WTC11 (cell line): ENCODE measurements at regions not wholly inside any gene's neighbourhood (a gene's known extent, or its start where the extent isn't known, plus 50 kb on each side); places are given as distances from the start of the nearest gene placed in this dataset.

Source experiments
- ATAC-seq: fragments of 200-7000 bp; cut with Tn5 transposase; 2 replicates; pipeline ENCODE4 v1.10.0; 2021; ENCODE audit warnings: mild to moderate bottlenecking, moderate library complexity
- CTCF ChIA-PET: fragments of 300-600 bp; sonication (Branson Sonifier 250); formaldehyde crosslinking; loops from one replicate; lab custom pipeline; 2021; ENCODE audit warnings: antibody characterized with exemption; lab: Charles Lee
- POLR2A ChIA-PET: fragments of 350-600 bp; sonication (Branson Sonifier 250); formaldehyde crosslinking; loops from one replicate; lab custom pipeline; 2021; ENCODE audit warnings: antibody characterized with exemption; lab: Charles Lee
- DNase-seq: peaks from one replicate; pipeline ENCODE4 v3.0.0; 2021; ENCODE audit warnings: low spot score
- H3K27ac Mint-ChIP-seq: 2 replicates; pipeline ENCODE4 v1.8.0; 2021; ENCODE audit warnings: mixed read lengths
- H3K27me3 Mint-ChIP-seq: 2 replicates; pipeline ENCODE4 v1.8.0; 2021; ENCODE audit warnings: low read depth, mild to moderate bottlenecking, moderate library complexity, mixed read lengths
- H3K36me3 Mint-ChIP-seq: 2 replicates; pipeline ENCODE4 v1.8.0; 2021; ENCODE audit warnings: mixed read lengths
- H3K4me1 Mint-ChIP-seq: 2 replicates; pipeline ENCODE4 v1.8.0; 2022; ENCODE audit warnings: mixed read lengths
- H3K4me3 Mint-ChIP-seq: 2 replicates; pipeline ENCODE4 v1.8.0; 2021; ENCODE audit warnings: mild to moderate bottlenecking, moderate library complexity, mixed read lengths
- H3K9me3 Mint-ChIP-seq: 2 replicates; pipeline ENCODE4 v1.8.0; 2021; ENCODE audit warnings: mixed read lengths
- ELF4 ChIP-seq: sonication (generic); formaldehyde crosslinking; IDR thresholded peaks from 2 replicates; pipeline ENCODE4 v1.8.1; 2022; ENCODE audit warnings: low read depth, mild to moderate bottlenecking, moderate library complexity, missing genetic modification reagents
- ETV6 ChIP-seq: sonication (generic); formaldehyde crosslinking; IDR thresholded peaks from 2 replicates; pipeline ENCODE4 v1.8.1; 2022; ENCODE audit warnings: mild to moderate bottlenecking, missing genetic modification reagents
- FOXK1 ChIP-seq: sonication (generic); formaldehyde crosslinking; IDR thresholded peaks from 2 replicates; pipeline ENCODE4 v1.8.0; 2022; ENCODE audit warnings: mild to moderate bottlenecking, moderate library complexity, missing genetic modification reagents
- IRF1 ChIP-seq: sonication (generic); formaldehyde crosslinking; IDR thresholded peaks from 2 replicates; pipeline ENCODE4 v1.8.0; 2023; ENCODE audit warnings: missing genetic modification reagents
- MLX ChIP-seq: sonication (generic); formaldehyde crosslinking; IDR thresholded peaks from 2 replicates; pipeline ENCODE4 v1.8.1; 2023; ENCODE audit warnings: mild to moderate bottlenecking, missing genetic modification reagents, moderate library complexity
- NFATC4 ChIP-seq: fragments of 250-450 bp; sonication (Bioruptor Pico); IDR thresholded peaks from 2 replicates; pipeline ENCODE4 v1.9.0; 2021; ENCODE audit warnings: mild to moderate bottlenecking
- NFE2L1 ChIP-seq: sonication (generic); formaldehyde crosslinking; IDR thresholded peaks from 2 replicates; pipeline ENCODE4 v1.8.1; 2023; ENCODE audit warnings: missing genetic modification reagents
- PRDM15 ChIP-seq: sonication (generic); formaldehyde crosslinking; IDR thresholded peaks from 2 replicates; pipeline ENCODE4 v1.8.0; 2022; ENCODE audit warnings: missing genetic modification reagents
- SP1 ChIP-seq: sonication (generic); formaldehyde crosslinking; conservative IDR thresholded peaks from 2 replicates; pipeline ENCODE4 v1.8.1; 2022; ENCODE audit warnings: missing genetic modification reagents
- TEAD4 ChIP-seq: sonication (generic); formaldehyde crosslinking; IDR thresholded peaks from 2 replicates; pipeline ENCODE4 v1.8.0; 2022; ENCODE audit warnings: mild to moderate bottlenecking, missing genetic modification reagents
- ZNF219 ChIP-seq: sonication (generic); formaldehyde crosslinking; IDR thresholded peaks from 2 replicates; pipeline ENCODE4 v1.8.0; 2023; ENCODE audit warnings: missing genetic modification reagents, mild to moderate bottlenecking, borderline replicate concordance
- ZNF425 ChIP-seq: fragments of 250-450 bp; sonication (Bioruptor Pico); conservative IDR thresholded peaks from 2 replicates; pipeline ENCODE4 v1.9.0; 2021; ENCODE audit warnings: mild to moderate bottlenecking
- ZNF512 ChIP-seq: sonication (generic); formaldehyde crosslinking; IDR thresholded peaks from 2 replicates; pipeline ENCODE4 v1.8.1; 2022; ENCODE audit warnings: missing genetic modification reagents, borderline replicate concordance
- ZNF532 ChIP-seq: fragments of 250-450 bp; sonication (Bioruptor Pico); IDR thresholded peaks from 2 replicates; pipeline ENCODE4 v1.9.0; 2021; ENCODE audit warnings: mild to moderate bottlenecking, borderline replicate concordance
- ZSCAN18 ChIP-seq: fragments of 250-450 bp; sonication (Bioruptor Pico); IDR thresholded peaks from 2 replicates; pipeline ENCODE4 v2.1.2; 2022; ENCODE audit warnings: mild to moderate bottlenecking, moderate library complexity

- ChIA-PET CTCF (no interaction called here), POLR2A (interaction anchor here (0.6 kb wide), 1 partner anchor 589 kb away, joined by 3 read pairs; no protein-coding TSS in a partner anchor)
- TF ChIP-seq SP1 (CRISPR knock-in tag): no peak
- TF ChIP-seq TEAD4 (CRISPR knock-in tag): no peak
- no peak for TF ChIP-seq NFE2L1
- TF ChIP-seq ZNF219 (CRISPR knock-in tag): no peak
- no peak for TF ChIP-seq ZSCAN18 (CRISPR knock-in tag)
- TF ChIP-seq PRDM15 (CRISPR knock-in tag): no peak
- TF ChIP-seq ZNF512: no peak
- no peak for TF ChIP-seq ZNF425 (CRISPR knock-in tag)
- no peak for TF ChIP-seq IRF1
- TF ChIP-seq ELF4 (CRISPR knock-in tag): no peak
- no peak for TF ChIP-seq FOXK1
- DNase-seq (no peak), ATAC-seq (no peak)
- Mint-ChIP-seq H3K4me3 (no peak overlapping the region), H3K36me3 (peaks cover 15% of the 10 kb centered on the region), H3K4me1 (peaks cover 4% of the 10 kb centered on the region; the same call in 1 of the 2 replicates), H3K27me3 (peaks cover 6% of the 10 kb centered on the region), H3K9me3 (peaks cover 37% of the 10 kb centered on the region), H3K27ac (no peak overlapping the region)
Observed at GRCh38 chr12:131402781-131403396, 308.0 kb upstream of the SFSWAP start.

GRCh38 chr12:131403676-131404075, 307.2 kb upstream of the SFSWAP start:
- Mint-ChIP-seq H3K4me3 (no peak overlapping the region), H3K27ac (no peak overlapping the region), H3K27me3 (no peaks in the 10 kb centered on the region; the same call in none of the 2 replicates), H3K36me3 (peaks cover 9% of the 10 kb centered on the region), H3K4me1 (peaks cover 4% of the 10 kb centered on the region; the same call in 1 of the 2 replicates), H3K9me3 (peaks cover 34% of the 10 kb centered on the region)
- POLR2A ChIA-PET: no interaction called here
- CTCF ChIA-PET: no interaction called here
- ATAC-seq: no peak
- DNase-seq: no peak
- TF ChIP-seq NFATC4 (CRISPR knock-in tag) (no peak), ZNF532 (CRISPR knock-in tag) (no peak), PRDM15 (CRISPR knock-in tag) (no peak), ETV6 (no peak), MLX (CRISPR knock-in tag) (no peak)
